ENCODE measurements at regions not wholly inside any gene's neighbourhood (a gene's known extent, or its start where the extent isn't known, plus 50 kb on each side); places are given as distances from the start of the nearest gene placed in this dataset.
A peak's percentile ranks its signal among the peaks of the same experiment; 100 is the strongest.

GRCh38 chr10:36117231-36117630, 475.1 kb upstream of the FZD8 start:
- Histone ChIP-seq H3K4me3 (ENCODE audit: low read length) (no peak overlapping the region), H3K27me3 (ENCODE audit: control insufficient read depth, insufficient read depth, low read length) (no peaks in the 10 kb centered on the region), H3K4me1 (ENCODE audit: control insufficient read depth, insufficient read depth, low read length) (peaks cover 33% of the 10 kb centered on the region)

GRCh38 chr10:36116731-36117130, 474.6 kb upstream of the FZD8 start:
- Histone ChIP-seq H3K27me3 (ENCODE audit: control insufficient read depth, insufficient read depth, low read length) (no peaks in the 10 kb centered on the region), H3K4me1 (ENCODE audit: control insufficient read depth, insufficient read depth, low read length) (peaks cover 33% of the 10 kb centered on the region), H3K27ac (ENCODE audit: low read depth, low read length) (peak overlapping the region; percentile 44), H3K9ac (ENCODE audit: low read length) (no peak overlapping the region), H3K36me3 (ENCODE audit: control insufficient read depth, insufficient read depth, low read length) (no peaks in the 10 kb centered on the region), H3K4me3 (ENCODE audit: low read length) (no peak overlapping the region)

More at GRCh38 chr10:36117231-36117630, 475.1 kb upstream of the FZD8 start:
- H3K36me3 ChIP-seq (ENCODE audit: control insufficient read depth, insufficient read depth, low read length), result no peaks in the 10 kb centered on the region
- H3K27ac ChIP-seq (ENCODE audit: low read depth, low read length), result peak overlapping the region; percentile 8
- no peak overlapping the region for H3K9ac ChIP-seq (ENCODE audit: low read length)

- H3K4me1 ChIP-seq (ENCODE audit: control insufficient read depth, insufficient read depth, low read length), result peaks cover 33% of the 10 kb centered on the region
- no peak overlapping the region for H3K9ac ChIP-seq (ENCODE audit: low read length)
- no peaks in the 10 kb centered on the region for H3K36me3 ChIP-seq (ENCODE audit: control insufficient read depth, insufficient read depth, low read length)
- H3K27me3 ChIP-seq (ENCODE audit: control insufficient read depth, insufficient read depth, low read length), result no peaks in the 10 kb centered on the region
- H3K4me3 ChIP-seq (ENCODE audit: low read length), result no peak overlapping the region
- H3K27ac ChIP-seq (ENCODE audit: low read depth, low read length), result no peak overlapping the region
These were observed 473.9 kb upstream of the FZD8 start for GRCh38 chr10:36116040-36116439.

- no peak overlapping the region for H3K27ac ChIP-seq (ENCODE audit: low read depth, low read length)
- H3K36me3 ChIP-seq (ENCODE audit: control insufficient read depth, insufficient read depth, low read length), result no peaks in the 10 kb centered on the region
- peaks cover 33% of the 10 kb centered on the region for H3K4me1 ChIP-seq (ENCODE audit: control insufficient read depth, insufficient read depth, low read length)
- no peak overlapping the region for H3K9ac ChIP-seq (ENCODE audit: low read length)
- H3K4me3 ChIP-seq (ENCODE audit: low read length), result no peak overlapping the region
- H3K27me3 ChIP-seq (ENCODE audit: control insufficient read depth, insufficient read depth, low read length), result no peaks in the 10 kb centered on the region
These were observed 473.3 kb upstream of the FZD8 start for GRCh38 chr10:36115364-36115763.

GRCh38 chr10:36114913-36115312, 472.8 kb upstream of the FZD8 start:
- Histone ChIP-seq H3K27me3 (ENCODE audit: control insufficient read depth, insufficient read depth, low read length) (no peaks in the 10 kb centered on the region), H3K27ac (ENCODE audit: low read depth, low read length) (no peak overlapping the region), H3K4me1 (ENCODE audit: control insufficient read depth, insufficient read depth, low read length) (peaks cover 32% of the 10 kb centered on the region)

GRCh38 chr10:36114141-36114540, 472.0 kb upstream of the FZD8 start:
- Histone ChIP-seq H3K36me3 (ENCODE audit: control insufficient read depth, insufficient read depth, low read length) (no peaks in the 10 kb centered on the region), H3K9ac (ENCODE audit: low read length) (no peak overlapping the region), H3K27me3 (ENCODE audit: control insufficient read depth, insufficient read depth, low read length) (no peaks in the 10 kb centered on the region), H3K27ac (ENCODE audit: low read depth, low read length) (no peak overlapping the region), H3K4me3 (ENCODE audit: low read length) (no peak overlapping the region), H3K4me1 (ENCODE audit: control insufficient read depth, insufficient read depth, low read length) (peaks cover 26% of the 10 kb centered on the region)

More at GRCh38 chr10:36114913-36115312, 472.8 kb upstream of the FZD8 start:
- Histone ChIP-seq H3K9ac (ENCODE audit: low read length) (no peak overlapping the region), H3K4me3 (ENCODE audit: low read length) (no peak overlapping the region), H3K36me3 (ENCODE audit: control insufficient read depth, insufficient read depth, low read length) (no peaks in the 10 kb centered on the region)

GRCh38 chr10:36111676-36112075, 469.6 kb upstream of the FZD8 start:
- H3K36me3 ChIP-seq (ENCODE audit: control insufficient read depth, insufficient read depth, low read length), result no peaks in the 10 kb centered on the region
- no peak overlapping the region for H3K9ac ChIP-seq (ENCODE audit: low read length)

GRCh38 chr10:36110097-36110496, 468.0 kb upstream of the FZD8 start:
- H3K27ac ChIP-seq (ENCODE audit: low read depth, low read length), result no peak overlapping the region
- H3K27me3 ChIP-seq (ENCODE audit: control insufficient read depth, insufficient read depth, low read length), result no peaks in the 10 kb centered on the region
- no peaks in the 10 kb centered on the region for H3K4me1 ChIP-seq (ENCODE audit: control insufficient read depth, insufficient read depth, low read length)

More at GRCh38 chr10:36111676-36112075, 469.6 kb upstream of the FZD8 start:
- Histone ChIP-seq H3K4me1 (ENCODE audit: control insufficient read depth, insufficient read depth, low read length) (peaks cover 4% of the 10 kb centered on the region), H3K27me3 (ENCODE audit: control insufficient read depth, insufficient read depth, low read length) (no peaks in the 10 kb centered on the region), H3K4me3 (ENCODE audit: low read length) (no peak overlapping the region), H3K27ac (ENCODE audit: low read depth, low read length) (no peak overlapping the region)

GRCh38 chr10:36109399-36110023, 467.4 kb upstream of the FZD8 start:
- H3K27me3 ChIP-seq (ENCODE audit: control insufficient read depth, insufficient read depth, low read length), result no peaks in the 10 kb centered on the region
- H3K4me1 ChIP-seq (ENCODE audit: control insufficient read depth, insufficient read depth, low read length), result no peaks in the 10 kb centered on the region
- H3K36me3 ChIP-seq (ENCODE audit: control insufficient read depth, insufficient read depth, low read length), result no peaks in the 10 kb centered on the region
- no peak overlapping the region for H3K4me3 ChIP-seq (ENCODE audit: low read length)
- no peak overlapping the region for H3K27ac ChIP-seq (ENCODE audit: low read depth, low read length)
- H3K9ac ChIP-seq (ENCODE audit: low read length), result no peak overlapping the region

More at GRCh38 chr10:36110097-36110496, 468.0 kb upstream of the FZD8 start:
- Histone ChIP-seq H3K36me3 (ENCODE audit: control insufficient read depth, insufficient read depth, low read length) (no peaks in the 10 kb centered on the region), H3K9ac (ENCODE audit: low read length) (no peak overlapping the region), H3K4me3 (ENCODE audit: low read length) (no peak overlapping the region)

GRCh38 chr10:36097696-36098095, 455.6 kb upstream of the FZD8 start:
- H3K27me3 ChIP-seq (ENCODE audit: control insufficient read depth, insufficient read depth, low read length), result no peaks in the 10 kb centered on the region
- H3K9ac ChIP-seq (ENCODE audit: low read length), result no peak overlapping the region
- no peak overlapping the region for H3K4me3 ChIP-seq (ENCODE audit: low read length)
- no peak overlapping the region for H3K27ac ChIP-seq (ENCODE audit: low read depth, low read length)
- H3K36me3 ChIP-seq (ENCODE audit: control insufficient read depth, insufficient read depth, low read length), result no peaks in the 10 kb centered on the region
- no peaks in the 10 kb centered on the region for H3K4me1 ChIP-seq (ENCODE audit: control insufficient read depth, insufficient read depth, low read length)

- H3K27ac ChIP-seq (ENCODE audit: low read depth, low read length), result no peak overlapping the region
- no peak overlapping the region for H3K9ac ChIP-seq (ENCODE audit: low read length)
- no peaks in the 10 kb centered on the region for H3K27me3 ChIP-seq (ENCODE audit: control insufficient read depth, insufficient read depth, low read length)
- no peaks in the 10 kb centered on the region for H3K4me1 ChIP-seq (ENCODE audit: control insufficient read depth, insufficient read depth, low read length)
- no peak overlapping the region for H3K4me3 ChIP-seq (ENCODE audit: low read length)
- H3K36me3 ChIP-seq (ENCODE audit: control insufficient read depth, insufficient read depth, low read length), result no peaks in the 10 kb centered on the region
These were observed 454.5 kb upstream of the FZD8 start for GRCh38 chr10:36096576-36096975.

- no peaks in the 10 kb centered on the region for H3K4me1 ChIP-seq (ENCODE audit: control insufficient read depth, insufficient read depth, low read length)
- H3K27ac ChIP-seq (ENCODE audit: low read depth, low read length), result no peak overlapping the region
- H3K36me3 ChIP-seq (ENCODE audit: control insufficient read depth, insufficient read depth, low read length), result no peaks in the 10 kb centered on the region
- no peaks in the 10 kb centered on the region for H3K27me3 ChIP-seq (ENCODE audit: control insufficient read depth, insufficient read depth, low read length)
- H3K9ac ChIP-seq (ENCODE audit: low read length), result no peak overlapping the region
- no peak overlapping the region for H3K4me3 ChIP-seq (ENCODE audit: low read length)
These were observed 452.0 kb upstream of the FZD8 start for GRCh38 chr10:36094096-36094495.

GRCh38 chr10:36092116-36092515, 450.0 kb upstream of the FZD8 start:
- no peaks in the 10 kb centered on the region for H3K4me1 ChIP-seq (ENCODE audit: control insufficient read depth, insufficient read depth, low read length)
- no peaks in the 10 kb centered on the region for H3K27me3 ChIP-seq (ENCODE audit: control insufficient read depth, insufficient read depth, low read length)
- H3K4me3 ChIP-seq (ENCODE audit: low read length), result no peak overlapping the region
- no peak overlapping the region for H3K27ac ChIP-seq (ENCODE audit: low read depth, low read length)
- H3K9ac ChIP-seq (ENCODE audit: low read length), result no peak overlapping the region
- no peaks in the 10 kb centered on the region for H3K36me3 ChIP-seq (ENCODE audit: control insufficient read depth, insufficient read depth, low read length)

Data from rectal smooth muscle tissue (tissue), 1 donor.